IMR-90 (cell line): ENCODE measurements at regions not wholly inside any gene's neighbourhood (a gene's known extent, or its start where the extent isn't known, plus 50 kb on each side); places are given as distances from the start of the nearest gene placed in this dataset.

Experiments
- ATAC-seq: fragments of 200-7000 bp; cut with Tn5 transposase; 2 replicates; pipeline ENCODE4 v1.9.1; 2020; ENCODE audit warnings: low read depth, mild to moderate bottlenecking, moderate library complexity
- BruUV-seq: library from RNA; stranded (reverse); fragments of 400-500 nt; replicated peaks from 2 replicates; lab custom pipeline; 2021; lab: Mats Ljungman, UMichigan
- CTCF ChIA-PET: fragments of 300-600 bp; formaldehyde crosslinking; extraction: SDS; loops from one replicate; lab custom pipeline; 2021; ENCODE audit warnings: antibody characterized with exemption; lab: Yijun Ruan, JAX
- POLR2A ChIA-PET: fragments of 300-600 bp; sonication (Branson Sonifier 250); formaldehyde crosslinking; loops from one replicate; lab custom pipeline; 2022; ENCODE audit warnings: antibody characterized with exemption; ENCODE audit not compliant: unreplicated experiment; lab: Charles Lee
- DNase-seq: peaks from one replicate; pipeline ENCODE4 v3.0.0; 2013
- H2AFZ ChIP-seq: replicated peaks from 2 replicates; pipeline ENCODE3; 2013; ENCODE audit warnings: low read length, mild to moderate bottlenecking; ENCODE audit not compliant: poor library complexity
- H2AK5ac ChIP-seq: 2 replicates; pipeline ENCODE4 v1.6.1; 2013; ENCODE audit warnings: low read depth, low read length, inconsistent platforms
- H2AK9ac ChIP-seq: replicated peaks from 2 replicates; pipeline ENCODE3; 2013; ENCODE audit warnings: mild to moderate bottlenecking, low read depth, low read length, moderate library complexity; ENCODE audit not compliant: poor library complexity
- H2BK120ac ChIP-seq: 2 replicates; pipeline ENCODE4 v1.6.1; 2013; ENCODE audit warnings: low read depth, low read length, inconsistent platforms
- H2BK15ac ChIP-seq: 3 replicates; pipeline ENCODE4 v1.6.1; 2013; ENCODE audit warnings: low read depth, low read length, inconsistent platforms
- H2BK20ac ChIP-seq: 2 replicates; pipeline ENCODE4 v1.6.1; 2013; ENCODE audit warnings: low read depth, mild to moderate bottlenecking, inconsistent platforms, low read length, moderate library complexity
- H2BK5ac ChIP-seq: 2 replicates; pipeline ENCODE4 v1.6.1; 2013; ENCODE audit warnings: mild to moderate bottlenecking, low read depth, low read length, inconsistent platforms; ENCODE audit not compliant: poor library complexity, severe bottlenecking
- H3K14ac ChIP-seq: replicated peaks from 2 replicates; pipeline ENCODE4 v1.6.1; 2013; ENCODE audit warnings: low read depth, low read length, inconsistent platforms
- H3K18ac ChIP-seq: 2 replicates; pipeline ENCODE4 v1.6.1; 2013; ENCODE audit warnings: low read depth, low read length, control low read depth
- H3K23ac ChIP-seq: 2 replicates; pipeline ENCODE4 v1.6.1; 2013; ENCODE audit warnings: low read depth, low read length, inconsistent platforms
- H3K27ac ChIP-seq: 2 replicates; pipeline ENCODE4 v1.5.1; 2013; ENCODE audit warnings: mild to moderate bottlenecking, control low read depth, low read length; ENCODE audit not compliant: insufficient read depth
- H3K27me3 ChIP-seq: 2 replicates; pipeline ENCODE4 v1.6.1; 2013; ENCODE audit warnings: low read length; ENCODE audit not compliant: control insufficient read depth, insufficient read depth
- H3K36me3 ChIP-seq: 2 replicates; pipeline ENCODE4 v1.6.1; 2013; ENCODE audit warnings: low read length, mixed read lengths; ENCODE audit not compliant: control insufficient read depth, insufficient read depth
- H3K4ac ChIP-seq: 2 replicates; pipeline ENCODE4 v1.6.1; 2013; ENCODE audit warnings: low read depth, low read length, inconsistent platforms
- H3K4me1 ChIP-seq: 2 replicates; pipeline ENCODE4 v1.6.1; 2013; ENCODE audit warnings: low read length, mixed read lengths; ENCODE audit not compliant: control insufficient read depth, insufficient read depth
- H3K4me2 ChIP-seq: 2 replicates; pipeline ENCODE4 v1.6.1; 2013; ENCODE audit warnings: low read depth, mild to moderate bottlenecking, control low read depth, low read length, moderate library complexity
- H3K4me3 ChIP-seq: 2 replicates; pipeline ENCODE4 v1.5.1; 2013; ENCODE audit warnings: low read depth, mild to moderate bottlenecking, control low read depth, low read length, moderate library complexity; ENCODE audit not compliant: insufficient read depth
- H3K56ac ChIP-seq: 2 replicates; pipeline ENCODE4 v1.6.1; 2013; ENCODE audit warnings: low read length, inconsistent platforms; ENCODE audit not compliant: insufficient read depth; ENCODE audit errors: extremely low read depth
- H3K79me1 ChIP-seq, 2 experiments: 2 replicates each; pipeline ENCODE4 v1.6.1; 2013; ENCODE audit warnings: low read length in 2 of 2, inconsistent platforms in 1 of 2, low read depth in 1 of 2
- H3K9ac ChIP-seq: 2 replicates; pipeline ENCODE4 v1.6.1; 2013; ENCODE audit warnings: low read depth, low read length, control low read depth
- H3K9me1 ChIP-seq: 2 replicates; pipeline ENCODE4 v1.6.1; 2013; ENCODE audit warnings: low read length, inconsistent platforms; ENCODE audit not compliant: insufficient read depth
- H3K9me3 ChIP-seq: 2 replicates; pipeline ENCODE4 v1.6.1; 2013; ENCODE audit warnings: low read length; ENCODE audit not compliant: control insufficient read depth, insufficient read depth
- H4K20me1 ChIP-seq: 2 replicates; pipeline ENCODE4 v1.6.1; 2013; ENCODE audit warnings: low read length, inconsistent platforms; ENCODE audit not compliant: insufficient read depth
- H4K5ac ChIP-seq: 2 replicates; pipeline ENCODE4 v1.6.1; 2013; ENCODE audit warnings: mild to moderate bottlenecking, low read depth, low read length, control low read depth
- H4K8ac ChIP-seq, 2 experiments: 2 replicates each; pipeline ENCODE4 v1.6.1; 2013; ENCODE audit warnings: low read depth in 2 of 2, low read length in 2 of 2, control low read depth in 1 of 2, inconsistent platforms in 1 of 2
- H4K91ac ChIP-seq: 2 replicates; pipeline ENCODE4 v1.6.1; 2013; ENCODE audit warnings: low read depth, low read length, inconsistent platforms; ENCODE audit not compliant: insufficient read depth
- BHLHE40 ChIP-seq: fragments of 150-350 bp; IDR thresholded peaks from 2 replicates; pipeline ENCODE4 v1.6.1; 2016; ENCODE audit warnings: mild to moderate bottlenecking, low read depth, low read length
- FOS ChIP-seq: fragments of 150-350 bp; IDR thresholded peaks from 2 replicates; pipeline ENCODE4 v1.6.1; 2016; ENCODE audit warnings: low read depth, low read length
- RCOR1 ChIP-seq: IDR thresholded peaks from 2 replicates; pipeline ENCODE4 v1.6.1; 2012; ENCODE audit warnings: mild to moderate bottlenecking, low read length, improper control_type of control experiment; ENCODE audit not compliant: insufficient replicate concordance
- SMC3 ChIP-seq: fragments of 150-350 bp; IDR thresholded peaks from 2 replicates; pipeline ENCODE4 v1.6.1; 2016; ENCODE audit warnings: low read depth, mild to moderate bottlenecking, antibody characterized with exemption, low read length, moderate library complexity
- WGBS, 2 experiments: methylation state at CpG; one replicate each; pipeline versions ENCODE4 v1.1.5 to v1.1.7; 2013; ENCODE audit warnings: missing lambda C conversion rate in 2 of 2; ENCODE audit not compliant: insufficient read length in 1 of 2; ENCODE audit errors: extremely low coverage in 2 of 2; 5-methylcytosine and 5-hydroxymethylcytosine counted together
- dilution Hi-C: fragments of 300-500 bp; cut with HindIII; formaldehyde crosslinking; loops from one replicate; pipeline ENCODE4 v1.14.3; 2018; ENCODE audit warnings: low sequenced_read_pairs; ENCODE audit not compliant: unreplicated experiment
- in situ Hi-C: fragments of 300-500 bp; cut with MboI; formaldehyde crosslinking; loops from 3 replicates; pipeline ENCODE4 v1.14.3; 2019; ENCODE audit warnings: low sequenced_read_pairs, inconsistent platforms, mixed read lengths
- intact Hi-C: fragments of 100-400 bp; cut with micrococcal nuclease; formaldehyde crosslinking; loops from 2 replicates; pipeline ENCODE4 v1.10.0; 2022

GRCh38 chr1:208479435-208479834, 235.3 kb upstream of the PLXNA2 start:
- Histone ChIP-seq H3K79me1 (no peaks in the 10 kb centered on the region), H3K14ac (no peak overlapping the region), H3K4me1 (no peaks in the 10 kb centered on the region), H3K27ac (no peak overlapping the region), H2BK15ac (no peak overlapping the region), H2BK120ac (no peak overlapping the region), H3K9me1 (no peaks in the 10 kb centered on the region), H4K8ac (no peak overlapping the region), H3K4ac (no peak overlapping the region), H3K36me3 (no peaks in the 10 kb centered on the region), H2AFZ (no peak overlapping the region), H3K4me3 (no peak overlapping the region), H2AK9ac (no peak overlapping the region), H4K5ac (no peak overlapping the region), H3K56ac (no peak overlapping the region), H2AK5ac (no peak overlapping the region), H3K18ac (no peak overlapping the region), H3K9ac (no peak overlapping the region), H4K20me1 (no peaks in the 10 kb centered on the region), H3K27me3 (no peaks in the 10 kb centered on the region), H3K4me2 (no peak overlapping the region), H2BK20ac (no peak overlapping the region), H2BK5ac (no peak overlapping the region), H3K23ac (no peak overlapping the region), H4K91ac (no peak overlapping the region), H3K9me3 (no peaks in the 10 kb centered on the region)
- no TSS peak for BruUV-seq
- TF ChIP-seq BHLHE40: no peak
- no peak for TF ChIP-seq RCOR1
- TF ChIP-seq SMC3: no peak
- TF ChIP-seq FOS: no peak
- in situ Hi-C loops (no loop called here), intact Hi-C loops (no loop called here), dilution Hi-C loops (no loop called here)
- ChIA-PET CTCF (no interaction called here), POLR2A (no interaction called here)
- WGBS, 2 experiments: no CpG with 5 or more reads among the region's 7 CpGs
- DNase-seq (no peak), ATAC-seq (no peak)
